MM.1S (cell line): ENCODE measurements at regions not wholly inside any gene's neighbourhood (a gene's known extent, or its start where the extent isn't known, plus 50 kb on each side); places are given as distances from the start of the nearest gene placed in this dataset.

Source experiments
- CTCF ChIP-seq: fragments of 300-600 bp; sonication (generic); IDR thresholded peaks from 2 replicates; pipeline ENCODE4 v1.5.1; 2016; ENCODE audit warnings: antibody characterized with exemption, low read length, mixed read lengths
- EZH2 ChIP-seq: fragments of 300-600 bp; sonication (generic); optimal IDR thresholded peaks from 2 replicates; pipeline ENCODE3; 2017; ENCODE audit warnings: low read depth, mild to moderate bottlenecking, antibody characterized with exemption, low read length, mixed read lengths
- EZH2phosphoT487 ChIP-seq: fragments of 300-600 bp; sonication (generic); IDR thresholded peaks from 2 replicates; pipeline ENCODE4 v1.6.1; 2018; ENCODE audit warnings: antibody characterized with exemption, low read length

GRCh38 chr13:106350208-106350607 lies 185.3 kb downstream of the EFNB2 start:
- TF ChIP-seq EZH2 (no peak), CTCF (no peak), EZH2phosphoT487 (no peak)
